PC-9 (cell line): ENCODE measurements at regions not wholly inside any gene's neighbourhood (a gene's known extent, or its start where the extent isn't known, plus 50 kb on each side); places are given as distances from the start of the nearest gene placed in this dataset.

Source experiments
- BruUV-seq: library from RNA; stranded (reverse); fragments of 400-500 nt; replicated peaks from 2 replicates; lab custom pipeline; 2021; lab: Mats Ljungman, UMichigan
- CTCF ChIA-PET: fragments of 300-600 bp; sonication (Branson Sonifier 250); formaldehyde crosslinking; loops from one replicate; lab custom pipeline; 2022; ENCODE audit warnings: antibody characterized with exemption; lab: Charles Lee
- POLR2A ChIA-PET: fragments of 300-600 bp; sonication (Branson Sonifier 250); formaldehyde crosslinking; loops from one replicate; lab custom pipeline; 2022; ENCODE audit warnings: antibody characterized with exemption; ENCODE audit not compliant: unreplicated experiment; lab: Charles Lee
- DNase-seq, 2 experiments: peaks; one replicate each; pipeline versions ENCODE4 v3.0.0 to v3.0.0-alpha.2; 2015 to 2022; ENCODE audit warnings: mixed read lengths in 1 of 2
- H2AFZ ChIP-seq: fragments of 200-600 bp; sonication (generic); 2 replicates; pipeline ENCODE4 v1.8.1; 2017; ENCODE audit warnings: antibody characterized with exemption
- H3F3A ChIP-seq: fragments of 200-600 bp; sonication (generic); 2 replicates; pipeline ENCODE4 v1.8.1; 2017; ENCODE audit warnings: antibody characterized with exemption, mild to moderate bottlenecking, low read depth; ENCODE audit not compliant: insufficient read depth
- H3K27ac ChIP-seq: fragments of 200-600 bp; sonication (generic); 2 replicates; pipeline ENCODE4 v1.6.1; 2016; ENCODE audit warnings: mixed run types
- H3K27me3 ChIP-seq: fragments of 200-600 bp; sonication (generic); 2 replicates; pipeline ENCODE4 v1.6.1; 2016; ENCODE audit warnings: low read depth, mixed run types; ENCODE audit not compliant: insufficient read depth
- H3K36me3 ChIP-seq: fragments of 200-600 bp; sonication (generic); 2 replicates; pipeline ENCODE4 v1.6.1; 2016; ENCODE audit warnings: low read depth, mixed run types
- H3K4me1 ChIP-seq: fragments of 200-600 bp; sonication (generic); replicated peaks from 2 replicates; pipeline ENCODE4 v1.6.1; 2016; ENCODE audit warnings: mixed run types; ENCODE audit not compliant: insufficient read depth
- H3K4me2 ChIP-seq: fragments of 200-600 bp; sonication (generic); 2 replicates; pipeline ENCODE4 v1.6.1; 2017; ENCODE audit warnings: mixed run types
- H3K4me3 ChIP-seq: fragments of 200-600 bp; sonication (generic); 2 replicates; pipeline ENCODE4 v1.6.1; 2016; ENCODE audit warnings: mixed run types
- H3K79me2 ChIP-seq: fragments of 200-600 bp; sonication (generic); 2 replicates; pipeline ENCODE4 v1.6.1; 2017; ENCODE audit warnings: low read depth, mixed run types
- H3K9me2 ChIP-seq: fragments of 200-600 bp; sonication (generic); 2 replicates; pipeline ENCODE4 v1.8.1; 2017; ENCODE audit warnings: mild to moderate bottlenecking; ENCODE audit not compliant: insufficient read depth
- H3K9me3 ChIP-seq: fragments of 200-600 bp; sonication (generic); 2 replicates; pipeline ENCODE4 v1.8.1; 2016; ENCODE audit warnings: low read depth; ENCODE audit not compliant: insufficient read depth
- H4K20me1 ChIP-seq: fragments of 200-600 bp; sonication (generic); 2 replicates; pipeline ENCODE4 v1.8.1; 2017; ENCODE audit not compliant: insufficient read depth
- CTCF ChIP-seq: fragments of 200-600 bp; sonication (generic); conservative IDR thresholded peaks from 2 replicates; pipeline ENCODE4 v1.6.1; 2017; ENCODE audit warnings: mixed run types, antibody characterized with exemption, mild to moderate bottlenecking, moderate library complexity
- EZH2 ChIP-seq: fragments of 200-600 bp; sonication (generic); IDR thresholded peaks from 2 replicates; pipeline ENCODE4 v1.8.0; 2017; ENCODE audit warnings: antibody characterized with exemption, low read depth
- intact Hi-C: fragments of 100-400 bp; cut with micrococcal nuclease; formaldehyde crosslinking; loops from one replicate; pipeline ENCODE4 v1.10.0; 2022; ENCODE audit not compliant: unreplicated experiment

GRCh38 chr1:169041366-169041765, 65.1 kb upstream of the ATP1B1 start:
- BruUV-seq, result no TSS peak
- TF ChIP-seq CTCF (no peak), EZH2 (no peak)
- Histone ChIP-seq H4K20me1 (no peaks in the 10 kb centered on the region), H3K4me1 (peaks cover 20% of the 10 kb centered on the region), H3K27ac (no peak overlapping the region), H3K79me2 (no peaks in the 10 kb centered on the region), H3K36me3 (no peaks in the 10 kb centered on the region), H3K9me2 (no peaks in the 10 kb centered on the region), H3K4me2 (no peak overlapping the region), H2AFZ (no peak overlapping the region), H3K27me3 (no peaks in the 10 kb centered on the region), H3K4me3 (no peak overlapping the region), H3K9me3 (no peaks in the 10 kb centered on the region), H3F3A (no peaks in the 10 kb centered on the region; the same call in 1 of the 2 replicates)
- intact Hi-C loops, result no loop called here
- CTCF ChIA-PET, result no interaction called here
- DNase-seq, result no peak
- POLR2A ChIA-PET, result no interaction called here

- Histone ChIP-seq H3K79me2 (no peaks in the 10 kb centered on the region), H2AFZ (no peak overlapping the region), H3K9me2 (no peaks in the 10 kb centered on the region), H3K9me3 (no peaks in the 10 kb centered on the region), H3K4me3 (no peak overlapping the region), H3K27me3 (no peaks in the 10 kb centered on the region), H3F3A (no peaks in the 10 kb centered on the region; the same call in 1 of the 2 replicates), H3K4me1 (peaks cover 25% of the 10 kb centered on the region), H4K20me1 (no peaks in the 10 kb centered on the region), H3K36me3 (no peaks in the 10 kb centered on the region), H3K27ac (no peak overlapping the region), H3K4me2 (no peak overlapping the region)
- TF ChIP-seq CTCF (no peak), EZH2 (no peak)
- BruUV-seq, result no TSS peak
- POLR2A ChIA-PET, result no interaction called here
- CTCF ChIA-PET, result no interaction called here
- intact Hi-C loops, result no loop called here
- DNase-seq, result no peak
Measured at GRCh38 chr1:169042377-169042776, 64.1 kb upstream of the ATP1B1 start.

GRCh38 chr1:169043823-169044222, 62.7 kb upstream of the ATP1B1 start:
- Histone ChIP-seq H3K27me3 (no peaks in the 10 kb centered on the region), H3F3A (no peaks in the 10 kb centered on the region; the same call in 1 of the 2 replicates), H2AFZ (peak overlapping the region; percentile 73), H3K9me3 (no peaks in the 10 kb centered on the region), H3K27ac (0 out of 2 replicates have a peak overlapping the region, but pooled peaks have one; percentile 10), H4K20me1 (no peaks in the 10 kb centered on the region), H3K79me2 (no peaks in the 10 kb centered on the region), H3K4me1 (peaks cover 34% of the 10 kb centered on the region), H3K36me3 (no peaks in the 10 kb centered on the region), H3K9me2 (no peaks in the 10 kb centered on the region), H3K4me2 (peak overlapping the region; percentile 51), H3K4me3 (no peak overlapping the region)
- DNase-seq, result no peak
- ChIA-PET POLR2A (no interaction called here), CTCF (no interaction called here)
- intact Hi-C loops, result no loop called here
- TF ChIP-seq EZH2 (no peak), CTCF (no peak)
- BruUV-seq, result no TSS peak
